ENCODE measurements at regions not wholly inside any gene's neighbourhood (a gene's known extent, or its start where the extent isn't known, plus 50 kb on each side); places are given as distances from the start of the nearest gene placed in this dataset.
A peak's percentile ranks its signal among the peaks of the same experiment; 100 is the strongest.

GRCh38 chr7:86199881-86200614 is 443.7 kb upstream of the GRM3 start:
- Histone ChIP-seq H3K27ac (ENCODE audit: low read depth, low read length) (no peak overlapping the region), H3K4me3 (ENCODE audit: low read length) (no peak overlapping the region), H3K36me3 (ENCODE audit: control insufficient read depth in 2 of 3, insufficient read depth in 3 of 3, low read length in 3 of 3) (no peaks in the 10 kb centered on the region), H3K4me1 (ENCODE audit: control insufficient read depth in 2 of 2, insufficient read depth in 2 of 2, low read length in 2 of 2) (no peaks in the 10 kb centered on the region), H3K27me3 (ENCODE audit: control insufficient read depth in 2 of 2, insufficient read depth in 2 of 2, low read length in 2 of 2) (no peaks in the 10 kb centered on the region), H3K9me3 (ENCODE audit: control insufficient read depth in 2 of 3, low read length in 3 of 3) (no peaks in the 10 kb centered on the region)
- ChIA-PET CTCF (no interaction called here), POLR2A (no interaction called here)
- Mint-ChIP-seq H3K27ac (no peak overlapping the region), H3K27me3 (no peaks in the 10 kb centered on the region), H3K9me3 (peaks cover 0 to 10% (median 2%) of the 10 kb centered on the region in 11 donors), H3K4me3 (no peak overlapping the region), H3K36me3 (peaks cover 0 to 3% (median 0%) of the 10 kb centered on the region in 5 donors), H3K4me1 (no peaks in the 10 kb centered on the region)
- intact Hi-C loops (cut with micrococcal nuclease) = no loop called here
- no peak for DNase-seq
- ATAC-seq = no peak

DNA sequence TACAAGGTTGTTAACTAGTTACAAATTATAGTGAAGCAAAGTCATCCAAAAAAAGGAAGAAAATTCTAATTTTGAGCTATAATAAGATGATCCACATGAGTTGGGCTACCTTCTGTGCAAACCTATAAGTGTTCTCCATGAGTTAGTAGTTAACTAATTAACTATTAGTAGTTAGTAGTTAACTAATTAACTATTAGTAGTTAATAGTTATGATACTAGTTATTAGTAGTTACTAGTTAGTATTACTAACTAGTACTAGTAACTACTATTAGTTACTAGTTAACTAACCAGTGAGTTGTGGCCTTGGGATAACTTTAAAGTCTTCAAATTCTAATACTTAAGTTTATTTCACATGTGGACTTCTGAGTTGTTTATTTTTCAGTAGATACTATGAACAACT is 453.4 kb upstream of the GRM3 start:
- no peaks in the 10 kb centered on the region for H3K27me3 Mint-ChIP-seq

GRCh38 chr7:86181474-86181873 is 462.2 kb upstream of the GRM3 start:
- CTCF ChIA-PET = no interaction called here
- Mint-ChIP-seq H3K4me3 (no peak overlapping the region), H3K36me3 (no peaks in the 10 kb centered on the region), H3K27ac (no peak overlapping the region), H3K9me3 (peaks cover 0 to 36% (median 3%) of the 10 kb centered on the region in 11 donors), H3K4me1 (no peaks in the 10 kb centered on the region), H3K27me3 (no peaks in the 10 kb centered on the region)
- ATAC-seq = no peak
- no peak overlapping the region for H3K27ac ChIP-seq (ENCODE audit: low read depth, low read length)
- intact Hi-C loops (cut with micrococcal nuclease) = no loop called here
- H3K27me3 ChIP-seq (ENCODE audit: control insufficient read depth in 2 of 2, insufficient read depth in 2 of 2, low read length in 2 of 2) = no peaks in the 10 kb centered on the region
- no peaks in the 10 kb centered on the region for H3K36me3 ChIP-seq (ENCODE audit: control insufficient read depth in 2 of 3, insufficient read depth in 3 of 3, low read length in 3 of 3)
- no peak overlapping the region for H3K4me3 ChIP-seq (ENCODE audit: low read length)
- POLR2A ChIA-PET = no interaction called here
- no peak for DNase-seq
- H3K4me1 ChIP-seq (ENCODE audit: control insufficient read depth in 2 of 2, insufficient read depth in 2 of 2, low read length in 2 of 2) = no peaks in the 10 kb centered on the region
- no peaks in the 10 kb centered on the region for H3K9me3 ChIP-seq (ENCODE audit: control insufficient read depth in 2 of 3, low read length in 3 of 3)

More for the DNA sequence above, 453.4 kb upstream of the GRM3 start:
- ChIA-PET CTCF (no interaction called here), POLR2A (no interaction called here)
- Mint-ChIP-seq H3K36me3 (no peaks in the 10 kb centered on the region), H3K9me3 (peaks cover 0 to 30% (median 2%) of the 10 kb centered on the region in 11 donors), H3K4me1 (no peaks in the 10 kb centered on the region), H3K27ac (no peak overlapping the region), H3K4me3 (no peak overlapping the region)
- Histone ChIP-seq H3K27me3 (ENCODE audit: control insufficient read depth in 2 of 2, insufficient read depth in 2 of 2, low read length in 2 of 2) (no peaks in the 10 kb centered on the region), H3K27ac (ENCODE audit: low read depth, low read length) (no peak overlapping the region), H3K9me3 (ENCODE audit: control insufficient read depth in 2 of 3, low read length in 3 of 3) (no peaks in the 10 kb centered on the region), H3K4me1 (ENCODE audit: control insufficient read depth in 2 of 2, insufficient read depth in 2 of 2, low read length in 2 of 2) (no peaks in the 10 kb centered on the region), H3K4me3 (ENCODE audit: low read length) (no peak overlapping the region), H3K36me3 (ENCODE audit: control insufficient read depth in 2 of 3, insufficient read depth in 3 of 3, low read length in 3 of 3) (no peaks in the 10 kb centered on the region)
- ATAC-seq (no peak), DNase-seq (no peak)
- intact Hi-C loops (cut with micrococcal nuclease) = no loop called here

DNA sequence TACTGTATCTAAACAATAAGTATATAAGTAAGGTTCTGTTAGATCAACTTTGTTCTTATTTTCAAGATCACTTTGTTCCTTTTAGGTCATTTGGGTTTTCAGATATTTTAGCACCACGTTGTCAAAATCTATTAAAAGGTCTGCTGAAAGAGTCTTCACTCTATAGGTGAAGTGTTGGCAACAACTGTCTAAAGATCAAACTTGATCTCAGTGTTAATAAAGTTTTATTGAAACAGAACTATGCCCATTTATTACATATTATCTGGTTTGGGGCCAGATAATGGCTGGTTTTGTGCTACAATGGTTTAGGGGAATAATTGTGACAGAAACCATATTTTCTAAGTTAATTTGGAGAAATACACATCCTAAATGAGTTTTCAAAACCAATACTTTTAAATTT is 478.9 kb upstream of the GRM3 start:
- H3K27ac Mint-ChIP-seq = no peak overlapping the region
- H3K4me3 Mint-ChIP-seq = no peak overlapping the region
- DNase-seq = no peak
- Histone ChIP-seq H3K9me3 (ENCODE audit: control insufficient read depth in 2 of 3, low read length in 3 of 3) (no peaks in the 10 kb centered on the region), H3K4me3 (ENCODE audit: low read length) (no peak overlapping the region), H3K4me1 (ENCODE audit: control insufficient read depth in 2 of 2, insufficient read depth in 2 of 2, low read length in 2 of 2) (no peaks in the 10 kb centered on the region), H3K27me3 (ENCODE audit: control insufficient read depth in 2 of 2, insufficient read depth in 2 of 2, low read length in 2 of 2) (no peaks in the 10 kb centered on the region), H3K36me3 (ENCODE audit: control insufficient read depth in 2 of 3, insufficient read depth in 3 of 3, low read length in 3 of 3) (no peaks in the 10 kb centered on the region), H3K27ac (ENCODE audit: low read depth, low read length) (no peak overlapping the region)
- no peaks in the 10 kb centered on the region for H3K27me3 Mint-ChIP-seq
- intact Hi-C loops (cut with micrococcal nuclease) = no loop called here
- ChIA-PET CTCF (no interaction called here), POLR2A (no interaction called here)
- H3K36me3 Mint-ChIP-seq = no peaks in the 10 kb centered on the region
- H3K4me1 Mint-ChIP-seq = no peaks in the 10 kb centered on the region
- no peak for ATAC-seq
- H3K9me3 Mint-ChIP-seq = peaks cover 0 to 21% (median 4%) of the 10 kb centered on the region in 11 donors

GRCh38 chr7:86158111-86158510 is 485.6 kb upstream of the GRM3 start:
- ATAC-seq (no peak), DNase-seq (no peak)
- H3K27me3 ChIP-seq (ENCODE audit: control insufficient read depth in 2 of 2, insufficient read depth in 2 of 2, low read length in 2 of 2) = no peaks in the 10 kb centered on the region
- H3K27me3 Mint-ChIP-seq = no peaks in the 10 kb centered on the region
- peaks cover 0 to 23% (median 8%) of the 10 kb centered on the region in 11 donors for H3K9me3 Mint-ChIP-seq
- intact Hi-C loops (cut with micrococcal nuclease) = no loop called here
- H3K36me3 Mint-ChIP-seq = no peaks in the 10 kb centered on the region
- ChIA-PET CTCF (no interaction called here), POLR2A (no interaction called here)
- H3K4me3 ChIP-seq (ENCODE audit: low read length) = no peak overlapping the region
- no peaks in the 10 kb centered on the region for H3K4me1 Mint-ChIP-seq
- no peak overlapping the region for H3K27ac ChIP-seq (ENCODE audit: low read depth, low read length)
- H3K9me3 ChIP-seq (ENCODE audit: control insufficient read depth in 2 of 3, low read length in 3 of 3) = peaks cover 0 to 3% (median 0%) of the 10 kb centered on the region in 3 experiments
- H3K36me3 ChIP-seq (ENCODE audit: control insufficient read depth in 2 of 3, insufficient read depth in 3 of 3, low read length in 3 of 3) = no peaks in the 10 kb centered on the region
- H3K27ac Mint-ChIP-seq = no peak overlapping the region
- H3K4me3 Mint-ChIP-seq = no peak overlapping the region
- H3K4me1 ChIP-seq (ENCODE audit: control insufficient read depth in 2 of 2, insufficient read depth in 2 of 2, low read length in 2 of 2) = no peaks in the 10 kb centered on the region

- no peaks in the 10 kb centered on the region for H3K36me3 Mint-ChIP-seq
- H3K27me3 ChIP-seq (ENCODE audit: control insufficient read depth in 2 of 2, insufficient read depth in 2 of 2, low read length in 2 of 2) = no peaks in the 10 kb centered on the region
- no peak overlapping the region for H3K4me3 ChIP-seq (ENCODE audit: low read length)
- H3K36me3 ChIP-seq (ENCODE audit: control insufficient read depth in 2 of 3, insufficient read depth in 3 of 3, low read length in 3 of 3) = no peaks in the 10 kb centered on the region
- ChIA-PET CTCF (no interaction called here), POLR2A (no interaction called here)
- H3K4me3 Mint-ChIP-seq = no peak overlapping the region
- H3K9me3 Mint-ChIP-seq = peaks cover 2 to 13% (median 9%) of the 10 kb centered on the region in 11 donors
- no peak overlapping the region for H3K27ac Mint-ChIP-seq
- DNase-seq = no peak
- no peaks in the 10 kb centered on the region for H3K27me3 Mint-ChIP-seq
- H3K27ac ChIP-seq (ENCODE audit: low read depth, low read length) = no peak overlapping the region
- ATAC-seq = no peak
- no peaks in the 10 kb centered on the region for H3K4me1 ChIP-seq (ENCODE audit: control insufficient read depth in 2 of 2, insufficient read depth in 2 of 2, low read length in 2 of 2)
- intact Hi-C loops (cut with micrococcal nuclease) = no loop called here
- H3K9me3 ChIP-seq (ENCODE audit: control insufficient read depth in 2 of 3, low read length in 3 of 3) = peaks cover 0 to 3% (median 0%) of the 10 kb centered on the region in 3 experiments
- H3K4me1 Mint-ChIP-seq = no peaks in the 10 kb centered on the region
Observed at GRCh38 chr7:86155623-86156022, 488.1 kb upstream of the GRM3 start.

DNA sequence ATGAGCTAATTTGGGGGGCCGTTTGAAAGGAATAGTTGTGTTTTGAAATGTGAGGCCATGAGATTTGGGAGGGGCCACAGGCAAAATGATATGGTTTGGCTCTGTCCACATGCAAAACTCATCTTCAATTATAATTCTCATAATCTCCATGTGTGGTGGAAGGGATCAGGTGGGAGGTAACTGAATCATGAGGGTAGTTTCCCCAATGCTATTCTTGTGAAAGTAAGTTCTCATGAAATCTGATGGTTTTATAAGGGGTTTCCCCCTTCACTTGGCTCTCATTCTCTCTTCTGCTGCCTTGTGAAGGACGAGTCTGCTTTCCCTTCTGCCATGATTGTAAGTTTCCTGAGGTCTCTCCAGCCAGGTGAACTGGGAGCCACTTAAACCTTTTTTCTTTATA is 490.8 kb upstream of the GRM3 start:
- no peak overlapping the region for H3K4me3 Mint-ChIP-seq
- intact Hi-C loops (cut with micrococcal nuclease) = no loop called here

More for the DNA sequence above, 490.8 kb upstream of the GRM3 start:
- no peaks in the 10 kb centered on the region for H3K4me1 Mint-ChIP-seq
- CTCF ChIA-PET = no interaction called here
- H3K27me3 Mint-ChIP-seq = no peaks in the 10 kb centered on the region
- Histone ChIP-seq H3K27me3 (ENCODE audit: control insufficient read depth in 2 of 2, insufficient read depth in 2 of 2, low read length in 2 of 2) (no peaks in the 10 kb centered on the region), H3K4me1 (ENCODE audit: control insufficient read depth in 2 of 2, insufficient read depth in 2 of 2, low read length in 2 of 2) (no peaks in the 10 kb centered on the region), H3K4me3 (ENCODE audit: low read length) (no peak overlapping the region), H3K27ac (ENCODE audit: low read depth, low read length) (no peak overlapping the region), H3K9me3 (ENCODE audit: control insufficient read depth in 2 of 3, low read length in 3 of 3) (no peaks in the 10 kb centered on the region), H3K36me3 (ENCODE audit: control insufficient read depth in 2 of 3, insufficient read depth in 3 of 3, low read length in 3 of 3) (no peaks in the 10 kb centered on the region)
- POLR2A ChIA-PET = no interaction called here
- no peaks in the 10 kb centered on the region for H3K36me3 Mint-ChIP-seq
- peaks cover 3 to 12% (median 9%) of the 10 kb centered on the region in 11 donors for H3K9me3 Mint-ChIP-seq
- H3K27ac Mint-ChIP-seq = peak overlapping the region in 1 of 9 donors; percentile 47
- no peak for ATAC-seq
- DNase-seq = no peak

All from naive thymus-derived CD4-positive, alpha-beta T cell (primary cell).